NCI-H82 treated with DMSO at 0.1 percent for 48 hours (cell line): ENCODE measurements at regions not wholly inside any gene's neighbourhood (a gene's known extent, or its start where the extent isn't known, plus 50 kb on each side); places are given as distances from the start of the nearest gene placed in this dataset.

Experiments
- DNase-seq: peaks from one replicate; lab custom pipeline; 2025; ENCODE audit not compliant: unreplicated experiment; lab: John Stamatoyannopoulos, UW

GRCh38 chr17:13973960-13974651 lies 95.2 kb upstream of the COX10 start:
- DNase-seq, result no peak

- DNase-seq, result no peak
These were observed 91.5 kb upstream of the COX10 start for GRCh38 chr17:13977837-13978236.

GRCh38 chr17:13978478-13978877 lies 90.8 kb upstream of the COX10 start:
- DNase-seq, result no peak

- no peak for DNase-seq
These were observed 87.4 kb upstream of the COX10 start for GRCh38 chr17:13981881-13982280.

GRCh38 chr17:13984956-13985355 lies 84.3 kb upstream of the COX10 start:
- no peak for DNase-seq

GRCh38 chr17:13986855-13987254 lies 82.4 kb upstream of the COX10 start:
- no peak for DNase-seq

- no peak for DNase-seq
These were observed 80.2 kb upstream of the COX10 start for GRCh38 chr17:13989138-13989537.

- no peak for DNase-seq
These were observed 76.2 kb upstream of the COX10 start for GRCh38 chr17:13993106-13993505.

GRCh38 chr17:13994050-13994449 lies 75.3 kb upstream of the COX10 start:
- DNase-seq, result no peak

- DNase-seq, result no peak
These were observed 73.4 kb upstream of the COX10 start for GRCh38 chr17:13995856-13996271.

- DNase-seq, result no peak
These were observed 73.0 kb upstream of the COX10 start for GRCh38 chr17:13996276-13996675.

- no peak for DNase-seq
These were observed 72.6 kb upstream of the COX10 start for GRCh38 chr17:13996748-13997147.

- no peak for DNase-seq
These were observed 64.2 kb upstream of the COX10 start for GRCh38 chr17:14004927-14005620.

GRCh38 chr17:14006249-14006942 lies 62.9 kb upstream of the COX10 start:
- no peak for DNase-seq

- DNase-seq, result no peak
These were observed 61.4 kb upstream of the COX10 start for GRCh38 chr17:14007951-14008350.

GRCh38 chr17:14011036-14011692 lies 58.1 kb upstream of the COX10 start:
- DNase-seq, result no peak

GRCh38 chr17:14011740-14012405 lies 57.4 kb upstream of the COX10 start:
- no peak for DNase-seq

- no peak for DNase-seq
These were observed 54.6 kb upstream of the COX10 start for GRCh38 chr17:14014657-14015056.

GRCh38 chr17:14015271-14015670 lies 54.0 kb upstream of the COX10 start:
- DNase-seq, result no peak

- no peak for DNase-seq
These were observed 52.4 kb upstream of the COX10 start for GRCh38 chr17:14016858-14017257.
